SK-N-MC (cell line): ENCODE measurements at regions not wholly inside any gene's neighbourhood (a gene's known extent, or its start where the extent isn't known, plus 50 kb on each side); places are given as distances from the start of the nearest gene placed in this dataset.

Source experiments
- EZH2 ChIP-seq: fragments of 200-600 bp; sonication (generic); IDR thresholded peaks from one replicate; pipeline ENCODE4 v1.6.1; 2017; ENCODE audit warnings: antibody characterized with exemption
- POLR2AphosphoS5 ChIP-seq: IDR thresholded peaks from 2 replicates; pipeline ENCODE4 v1.6.1; 2012; ENCODE audit warnings: mild to moderate bottlenecking, low read depth, low read length, borderline replicate concordance

DNA sequence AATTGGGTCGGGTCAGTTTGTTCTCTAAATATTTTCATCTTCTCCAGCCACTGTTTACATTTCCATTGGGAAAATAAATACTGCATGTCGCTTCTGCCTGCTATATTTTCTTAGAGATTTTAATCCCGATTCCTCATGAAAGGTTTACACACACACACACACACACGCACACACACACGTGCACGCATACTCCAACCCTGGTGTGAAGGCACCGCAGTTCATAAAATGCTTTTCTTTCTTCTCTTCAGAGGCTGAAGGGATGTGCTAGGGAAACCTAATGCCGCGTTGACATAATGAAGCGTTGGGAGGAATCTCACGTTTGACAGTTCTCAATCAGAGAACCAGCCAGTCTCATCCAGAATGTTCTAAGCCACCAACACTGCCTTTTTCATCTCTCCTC is 222.9 kb upstream of the IRX3 start:
- no peak for TF ChIP-seq EZH2
- TF ChIP-seq POLR2AphosphoS5, result no peak
